Erythroblast (primary cell): ENCODE measurements at regions not wholly inside any gene's neighbourhood (a gene's known extent, or its start where the extent isn't known, plus 50 kb on each side); places are given as distances from the start of the nearest gene placed in this dataset.

ENCODE experiments used
- GATA1 ChIP-seq: IDR thresholded peaks from 2 replicates; pipeline ENCODE4 v1.6.1; 2011; ENCODE audit warnings: low read depth, mild to moderate bottlenecking, control low read depth, low read length, moderate library complexity
- POLR2A ChIP-seq: IDR thresholded peaks from 2 replicates; pipeline ENCODE4 v1.6.1; 2011; ENCODE audit warnings: mild to moderate bottlenecking, low read length

- TF ChIP-seq POLR2A, result no peak
- no peak for TF ChIP-seq GATA1
Observed at GRCh38 chr13:80504453-80504852, 163.5 kb upstream of the SPRY2 start.
